ENCODE measurements at regions not wholly inside any gene's neighbourhood (a gene's known extent, or its start where the extent isn't known, plus 50 kb on each side); places are given as distances from the start of the nearest gene placed in this dataset.

- DNase-seq (no peak), ATAC-seq (no peak)
- intact Hi-C loops (cut with DNase I), result no loop called here
- Histone ChIP-seq H3K4me1 (no peaks in the 10 kb centered on the region), H3K27ac (no peak overlapping the region), H3K9me3 (no peaks in the 10 kb centered on the region), H3K4me3 (no peak overlapping the region), H3K27me3 (no peaks in the 10 kb centered on the region), H3K36me3 (replicated peaks in 1 of 2; ENCODE audit: insufficient read depth in 1 of 2, low read depth in 2 of 2) (no peaks in the 10 kb centered on the region)
- TF ChIP-seq CTCF (IDR thresholded peaks at IDR 0.05), result no peak
- TF ChIP-seq POLR2A (IDR thresholded peaks at IDR 0.05), result no peak
- 57% methylated on average over 9 of the region's 9 CpGs for WGBS, 2 donors
Measured at GRCh38 chr15:94709319-94709718, 478.0 kb downstream of the MCTP2 start.

DNA sequence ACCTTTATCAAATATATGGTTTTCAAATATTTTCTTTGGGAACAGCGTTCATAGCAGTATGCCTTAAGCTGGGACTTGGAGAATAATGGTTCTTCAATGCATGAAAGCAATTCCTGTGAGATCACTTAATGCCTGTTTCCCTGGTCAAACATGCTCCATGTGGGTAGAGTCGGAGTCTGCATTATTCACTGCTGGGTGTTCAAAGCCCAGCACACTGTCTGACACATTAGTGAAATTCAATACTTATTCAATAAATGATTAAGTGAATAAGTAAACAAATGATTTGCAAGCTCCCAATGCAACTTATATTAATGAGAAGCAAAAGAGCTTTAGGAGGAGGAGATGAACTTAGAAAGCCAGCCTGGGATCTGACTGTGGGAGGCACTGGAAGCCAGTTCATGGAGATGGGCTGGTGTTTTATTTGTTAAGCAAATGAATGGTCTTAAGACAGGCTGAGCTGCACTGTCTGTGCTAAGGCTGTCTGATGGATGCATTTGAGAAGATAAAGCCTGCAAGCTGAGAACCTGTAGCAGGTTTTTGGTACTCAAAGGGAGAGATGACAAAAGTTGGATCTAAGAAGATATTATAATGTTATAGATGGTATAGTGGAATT, 490.8 kb downstream of the MCTP2 start:
- Histone ChIP-seq H3K4me3 (no peak overlapping the region), H3K9me3 (no peaks in the 10 kb centered on the region), H3K4me1 (no peaks in the 10 kb centered on the region), H3K27ac (no peak overlapping the region), H3K36me3 (replicated peaks in 1 of 2; ENCODE audit: insufficient read depth in 1 of 2, low read depth in 2 of 2) (no peaks in the 10 kb centered on the region), H3K27me3 (no peaks in the 10 kb centered on the region)
- ATAC-seq (no peak), DNase-seq (no peak)
- 37 to 43% methylated on average over 2 of the region's 2 CpGs for WGBS, 2 donors
- no peak for TF ChIP-seq CTCF (IDR thresholded peaks at IDR 0.05)
- no peak for TF ChIP-seq POLR2A (IDR thresholded peaks at IDR 0.05)
- intact Hi-C loops (cut with DNase I), result no loop called here

DNA sequence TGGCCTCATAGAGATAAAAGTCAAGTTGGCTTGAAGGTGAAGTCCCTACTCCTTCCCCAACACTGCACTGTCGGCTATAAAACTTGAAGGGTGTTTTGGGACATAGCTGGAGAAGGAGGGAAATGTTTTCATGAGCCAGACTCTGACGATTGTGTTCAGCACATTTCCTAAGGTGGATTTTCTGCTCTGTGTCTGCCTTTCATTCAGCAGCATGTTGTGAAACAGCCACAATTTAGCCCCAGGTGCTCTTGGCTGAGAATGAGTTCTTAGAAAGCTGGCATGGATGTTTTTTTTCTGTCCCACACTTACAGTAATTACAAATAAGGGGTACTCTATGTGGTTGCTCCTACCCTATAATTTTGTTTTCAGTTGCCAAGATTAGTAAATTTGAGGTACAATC, 492.4 kb downstream of the MCTP2 start:
- no peaks in the 10 kb centered on the region for H3K4me1 ChIP-seq
- H3K4me3 ChIP-seq, result no peak overlapping the region
- DNase-seq, result no peak
- WGBS, 2 donors, result 26 to 28% methylated on average over 2 of the region's 2 CpGs
- H3K27me3 ChIP-seq, result no peaks in the 10 kb centered on the region
- H3K27ac ChIP-seq, result no peak overlapping the region
- H3K9me3 ChIP-seq, result no peaks in the 10 kb centered on the region
- no peaks in the 10 kb centered on the region for H3K36me3 ChIP-seq (replicated peaks in 1 of 2; ENCODE audit: insufficient read depth in 1 of 2, low read depth in 2 of 2)
- intact Hi-C loops (cut with DNase I), result no loop called here
- no peak for ATAC-seq
- TF ChIP-seq POLR2A (IDR thresholded peaks at IDR 0.05), result no peak
- no peak for TF ChIP-seq CTCF (IDR thresholded peaks at IDR 0.05)

DNA sequence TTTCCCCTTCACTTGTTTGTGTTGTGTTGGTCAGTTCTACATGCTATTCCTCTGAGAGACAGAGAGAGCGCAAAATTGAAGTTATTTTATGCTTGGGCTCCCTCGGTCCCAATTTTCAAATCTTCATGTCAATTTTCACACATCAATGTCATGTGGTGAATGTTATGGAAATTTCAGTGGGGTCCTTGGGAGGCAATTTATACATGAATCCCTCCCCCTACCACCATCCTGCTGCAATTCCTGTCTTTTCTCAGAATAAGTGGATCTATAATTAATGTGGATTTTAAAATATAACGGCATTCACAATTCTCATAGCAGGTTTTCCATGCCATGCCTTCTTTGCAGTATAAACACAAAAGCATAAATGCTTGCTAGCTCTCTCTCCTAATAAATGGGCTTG, 499.9 kb downstream of the MCTP2 start:
- no peaks in the 10 kb centered on the region for H3K27me3 ChIP-seq
- H3K9me3 ChIP-seq, result no peaks in the 10 kb centered on the region
- no peak for DNase-seq
- H3K27ac ChIP-seq, result no peak overlapping the region
- intact Hi-C loops (cut with DNase I), result no loop called here
- H3K4me1 ChIP-seq, result no peaks in the 10 kb centered on the region
- ATAC-seq, result no peak
- H3K4me3 ChIP-seq, result no peak overlapping the region
- H3K36me3 ChIP-seq (replicated peaks in 1 of 2; ENCODE audit: insufficient read depth in 1 of 2, low read depth in 2 of 2), result no peaks in the 10 kb centered on the region
- 72 to 78% methylated on average over 3 of the region's 3 CpGs for WGBS, 2 donors
- TF ChIP-seq POLR2A (IDR thresholded peaks at IDR 0.05) (no peak), CTCF (IDR thresholded peaks at IDR 0.05) (no peak)

GRCh38 chr15:94734460-94734859, 503.1 kb downstream of the MCTP2 start:
- DNase-seq (no peak), ATAC-seq (no peak)
- Histone ChIP-seq H3K27ac (no peak overlapping the region), H3K9me3 (no peaks in the 10 kb centered on the region), H3K4me1 (no peaks in the 10 kb centered on the region), H3K27me3 (no peaks in the 10 kb centered on the region), H3K4me3 (no peak overlapping the region), H3K36me3 (replicated peaks in 1 of 2; ENCODE audit: insufficient read depth in 1 of 2, low read depth in 2 of 2) (no peaks in the 10 kb centered on the region)
- 45 to 94% methylated on average over 1 of the region's 1 CpG for WGBS, 2 donors
- intact Hi-C loops (cut with DNase I), result no loop called here
- TF ChIP-seq POLR2A (IDR thresholded peaks at IDR 0.05), result no peak
- no peak for TF ChIP-seq CTCF (IDR thresholded peaks at IDR 0.05)

Measured in body of pancreas (tissue), 4 donors.